ENCODE measurements at regions not wholly inside any gene's neighbourhood (a gene's known extent, or its start where the extent isn't known, plus 50 kb on each side); places are given as distances from the start of the nearest gene placed in this dataset.

DNA sequence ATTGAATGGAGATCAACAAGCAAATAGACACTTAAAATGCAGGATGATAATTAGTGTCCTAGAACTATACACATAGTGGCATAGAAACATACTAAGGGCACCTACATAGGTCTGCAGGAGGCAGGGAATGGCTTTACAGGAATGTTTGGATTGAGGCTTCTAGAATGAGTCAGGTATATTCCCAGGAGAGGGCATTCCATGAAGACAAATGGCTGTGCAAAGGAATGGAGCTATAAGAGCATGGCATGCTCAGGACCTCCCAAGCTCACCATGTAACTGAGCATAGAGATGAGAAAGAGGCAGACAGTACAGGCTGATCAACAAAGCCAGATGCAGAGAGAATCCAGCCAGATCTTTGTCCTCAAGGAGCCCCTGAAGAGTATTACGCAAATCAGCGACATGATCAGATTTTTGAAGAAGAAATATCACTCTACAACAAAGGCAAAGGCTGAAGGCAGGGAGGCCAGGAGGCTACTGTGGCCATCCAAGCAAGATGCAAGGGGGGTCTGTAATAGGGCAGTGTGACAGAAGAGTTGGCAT lies 211.1 kb upstream of the MTNR1B start:
- no peak for TF ChIP-seq BRCA1 (IDR thresholded peaks at IDR 0.05)
- TF ChIP-seq BRCA1 (CRISPR knock-in tag; IDR thresholded peaks at IDR 0.05): no peak
- TF ChIP-seq, protein P1, sequence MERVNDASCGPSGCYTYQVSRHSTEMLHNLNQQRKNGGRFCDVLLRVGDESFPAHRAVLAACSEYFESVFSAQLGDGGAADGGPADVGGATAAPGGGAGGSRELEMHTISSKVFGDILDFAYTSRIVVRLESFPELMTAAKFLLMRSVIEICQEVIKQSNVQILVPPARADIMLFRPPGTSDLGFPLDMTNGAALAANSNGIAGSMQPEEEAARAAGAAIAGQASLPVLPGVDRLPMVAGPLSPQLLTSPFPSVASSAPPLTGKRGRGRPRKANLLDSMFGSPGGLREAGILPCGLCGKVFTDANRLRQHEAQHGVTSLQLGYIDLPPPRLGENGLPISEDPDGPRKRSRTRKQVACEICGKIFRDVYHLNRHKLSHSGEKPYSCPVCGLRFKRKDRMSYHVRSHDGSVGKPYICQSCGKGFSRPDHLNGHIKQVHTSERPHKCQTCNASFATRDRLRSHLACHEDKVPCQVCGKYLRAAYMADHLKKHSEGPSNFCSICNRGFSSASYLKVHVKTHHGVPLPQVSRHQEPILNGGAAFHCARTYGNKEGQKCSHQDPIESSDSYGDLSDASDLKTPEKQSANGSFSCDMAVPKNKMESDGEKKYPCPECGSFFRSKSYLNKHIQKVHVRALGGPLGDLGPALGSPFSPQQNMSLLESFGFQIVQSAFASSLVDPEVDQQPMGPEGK (CRISPR knock-in tag; IDR thresholded peaks at IDR 0.05; ENCODE audit: borderline replicate concordance): no peak

Measured in K562 (cell line).